Loucy (cell line): ENCODE measurements at regions not wholly inside any gene's neighbourhood (a gene's known extent, or its start where the extent isn't known, plus 50 kb on each side); places are given as distances from the start of the nearest gene placed in this dataset.

Experiments used
- H2AFZ ChIP-seq: fragments of 200-600 bp; sonication (generic); 2 replicates; pipeline ENCODE4 v1.6.0; 2016; ENCODE audit warnings: antibody characterized with exemption, mild to moderate bottlenecking, low read length, moderate library complexity
- H3F3A ChIP-seq: fragments of 200-600 bp; 2 replicates; pipeline ENCODE4 v1.6.0; 2016; ENCODE audit warnings: antibody characterized with exemption, low read depth, mild to moderate bottlenecking
- H3K27me3 ChIP-seq: fragments of 200-600 bp; sonication (generic); 2 replicates; pipeline ENCODE4 v1.6.1; 2014; ENCODE audit warnings: low read length, mild to moderate bottlenecking; ENCODE audit not compliant: insufficient read depth, poor library complexity, severe bottlenecking
- H3K36me3 ChIP-seq: fragments of 200-600 bp; sonication (generic); 2 replicates; pipeline ENCODE4 v1.6.1; 2016; ENCODE audit warnings: low read length; ENCODE audit not compliant: insufficient read depth
- H3K4me1 ChIP-seq: fragments of 200-600 bp; sonication (generic); 2 replicates; pipeline ENCODE4 v1.5.1; 2014; ENCODE audit warnings: low read length, mild to moderate bottlenecking; ENCODE audit not compliant: insufficient read depth, poor library complexity, severe bottlenecking
- H3K4me2 ChIP-seq: fragments of 200-600 bp; sonication (generic); 2 replicates; pipeline ENCODE4 v1.6.0; 2014; ENCODE audit warnings: antibody characterized with exemption, low read length, low read depth, mild to moderate bottlenecking; ENCODE audit not compliant: poor library complexity, severe bottlenecking
- H3K4me3 ChIP-seq: fragments of 200-600 bp; sonication (generic); 2 replicates; pipeline ENCODE4 v1.5.1; 2014; ENCODE audit warnings: low read length, mild to moderate bottlenecking, mixed read lengths; ENCODE audit not compliant: poor library complexity, severe bottlenecking
- H3K79me2 ChIP-seq: fragments of 200-600 bp; sonication (generic); 2 replicates; pipeline ENCODE4 v1.6.1; 2014; ENCODE audit warnings: low read length; ENCODE audit not compliant: insufficient read depth
- H3K9ac ChIP-seq: fragments of 200-600 bp; sonication (generic); 2 replicates; pipeline ENCODE4 v1.6.0; 2014; ENCODE audit warnings: mild to moderate bottlenecking, low read depth, low read length, moderate library complexity; ENCODE audit not compliant: poor library complexity, severe bottlenecking
- H3K9me2 ChIP-seq: fragments of 200-600 bp; sonication (generic); replicated peaks from 2 replicates; pipeline ENCODE4 v1.6.1; 2016; ENCODE audit warnings: low read depth, low read length, mixed read lengths
- H3K9me3 ChIP-seq: fragments of 200-600 bp; sonication (generic); 2 replicates; pipeline ENCODE4 v1.6.1; 2014; ENCODE audit warnings: mild to moderate bottlenecking, antibody characterized with exemption, low read length, low read depth; ENCODE audit not compliant: insufficient read depth
- H4K20me1 ChIP-seq: fragments of 200-600 bp; sonication (generic); 2 replicates; pipeline ENCODE4 v1.6.0; 2014; ENCODE audit warnings: antibody characterized with exemption, low read length, mild to moderate bottlenecking; ENCODE audit not compliant: insufficient read depth, poor library complexity, severe bottlenecking
- CTCF ChIP-seq: fragments of 200-600 bp; sonication (generic); conservative IDR thresholded peaks from 2 replicates; pipeline ENCODE4 v1.5.1; 2014; ENCODE audit warnings: mild to moderate bottlenecking, antibody characterized with exemption, low read length
- EZH2phosphoT487 ChIP-seq: fragments of 200-600 bp; IDR thresholded peaks from 2 replicates; pipeline ENCODE4 v1.6.1; 2018; ENCODE audit warnings: antibody characterized with exemption, mild to moderate bottlenecking, moderate library complexity, borderline replicate concordance

DNA sequence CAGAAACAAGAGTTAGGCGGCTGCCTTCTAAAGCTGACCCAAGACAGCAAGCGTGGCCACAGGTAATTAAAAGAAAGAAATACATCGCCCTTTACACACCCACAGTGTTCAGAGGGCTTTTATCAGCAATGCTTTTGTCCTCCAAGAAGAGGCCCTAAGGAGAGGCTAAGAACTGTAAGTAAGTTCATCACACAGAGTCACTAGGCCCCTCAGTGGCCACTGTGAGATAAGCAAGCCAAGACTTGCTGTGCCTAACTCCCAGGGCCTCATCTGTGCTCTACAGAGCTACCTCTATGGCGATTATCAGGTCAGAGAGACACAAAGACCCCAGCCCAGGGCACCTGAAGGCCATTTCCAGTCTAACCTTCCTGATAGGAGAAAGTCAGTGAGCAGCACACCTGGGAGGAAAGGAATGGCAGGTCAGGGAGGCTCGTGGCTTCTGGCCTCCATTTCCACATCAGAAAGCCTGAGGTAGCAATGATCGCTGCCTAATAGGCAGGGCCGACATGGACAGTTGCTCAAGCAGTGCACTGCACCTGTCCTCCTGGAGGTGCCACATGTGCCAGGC, 545.2 kb upstream of the CDH11 start:
- Histone ChIP-seq H3K9ac (no peak overlapping the region), H3K4me3 (no peak overlapping the region), H3K79me2 (no peaks in the 10 kb centered on the region), H3K4me1 (no peaks in the 10 kb centered on the region), H3K4me2 (no peak overlapping the region), H2AFZ (no peak overlapping the region), H4K20me1 (no peaks in the 10 kb centered on the region), H3K36me3 (no peaks in the 10 kb centered on the region), H3F3A (no peaks in the 10 kb centered on the region), H3K9me2 (no peaks in the 10 kb centered on the region), H3K27me3 (no peaks in the 10 kb centered on the region), H3K9me3 (no peaks in the 10 kb centered on the region; the same call in 1 of the 2 replicates)
- TF ChIP-seq EZH2phosphoT487 (no peak), CTCF (no peak)

DNA sequence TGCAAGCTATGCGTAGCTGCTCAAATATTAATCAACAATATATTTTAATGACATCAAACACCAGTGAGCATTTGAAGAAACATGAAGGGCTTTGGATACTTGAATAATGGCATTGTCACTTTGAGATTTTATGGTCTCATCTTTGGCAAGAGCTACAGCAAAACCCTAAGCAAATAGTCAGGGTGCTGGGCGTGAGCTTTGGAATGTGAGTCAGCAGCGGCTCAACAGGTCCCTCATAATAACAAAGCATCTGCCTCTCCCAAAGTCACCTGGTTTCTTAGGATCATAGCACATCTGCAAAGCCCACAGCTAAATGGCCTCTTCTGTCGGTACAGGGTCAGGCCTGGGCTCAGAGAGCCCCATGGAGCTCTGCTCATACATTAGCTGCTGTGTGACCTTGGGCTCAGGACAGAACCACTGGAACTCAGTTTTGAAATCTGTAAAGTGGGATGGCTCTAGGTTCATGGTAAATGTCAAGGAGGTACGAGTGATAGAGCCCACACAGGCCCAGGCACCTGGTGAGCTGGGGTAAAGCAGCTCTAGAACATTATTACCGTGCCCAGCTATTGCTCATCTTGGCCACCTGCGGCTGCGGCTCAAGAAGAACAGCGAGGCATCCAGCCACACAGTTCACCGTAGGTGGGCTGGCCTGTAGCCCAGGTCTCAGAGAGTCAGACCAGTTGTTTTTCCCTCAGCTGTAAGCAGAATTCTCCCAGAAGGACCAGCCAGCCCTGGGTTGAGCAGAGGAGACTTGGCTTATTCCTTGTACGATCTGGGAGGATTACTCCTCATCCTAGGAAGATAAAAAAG, 544.5 kb upstream of the CDH11 start:
- Histone ChIP-seq H3K4me1 (no peaks in the 10 kb centered on the region), H3K36me3 (no peaks in the 10 kb centered on the region), H2AFZ (no peak overlapping the region)

GRCh38 chr16:65665586-65665985, 543.7 kb upstream of the CDH11 start:
- Histone ChIP-seq H3K4me2 (no peak overlapping the region), H2AFZ (no peak overlapping the region)

More for the DNA sequence above, 544.5 kb upstream of the CDH11 start:
- no peaks in the 10 kb centered on the region for H4K20me1 ChIP-seq
- TF ChIP-seq EZH2phosphoT487 (no peak), CTCF (no peak)
- H3K79me2 ChIP-seq: no peaks in the 10 kb centered on the region
- H3K9me3 ChIP-seq: no peaks in the 10 kb centered on the region; the same call in 1 of the 2 replicates
- no peak overlapping the region for H3K9ac ChIP-seq
- no peak overlapping the region for H3K4me3 ChIP-seq
- H3F3A ChIP-seq: no peaks in the 10 kb centered on the region
- no peaks in the 10 kb centered on the region for H3K27me3 ChIP-seq
- no peaks in the 10 kb centered on the region for H3K9me2 ChIP-seq
- H3K4me2 ChIP-seq: no peak overlapping the region

More at GRCh38 chr16:65665586-65665985, 543.7 kb upstream of the CDH11 start:
- Histone ChIP-seq H3K4me1 (no peaks in the 10 kb centered on the region), H3K27me3 (no peaks in the 10 kb centered on the region), H3K36me3 (no peaks in the 10 kb centered on the region), H3K9ac (no peak overlapping the region), H3K9me3 (no peaks in the 10 kb centered on the region; the same call in 1 of the 2 replicates), H3K4me3 (no peak overlapping the region), H3F3A (no peaks in the 10 kb centered on the region), H4K20me1 (no peaks in the 10 kb centered on the region), H3K79me2 (no peaks in the 10 kb centered on the region), H3K9me2 (no peaks in the 10 kb centered on the region)
- TF ChIP-seq EZH2phosphoT487 (no peak), CTCF (no peak)
